Neural progenitor cell (in vitro differentiated cells): ENCODE measurements at regions not wholly inside any gene's neighbourhood (a gene's known extent, or its start where the extent isn't known, plus 50 kb on each side); places are given as distances from the start of the nearest gene placed in this dataset.

Source experiments
- EZH2 ChIP-seq: fragments of 200-600 bp; sonication (generic); IDR thresholded peaks from 2 replicates; pipeline ENCODE4 v1.6.1; 2017; ENCODE audit warnings: antibody characterized with exemption, mild to moderate bottlenecking, moderate library complexity
- TF ChIP-seq, protein P1 (sequence below): fragments of 200-600 bp; sonication (generic); IDR thresholded peaks from 2 replicates; pipeline ENCODE4 v1.5.1; 2017; ENCODE audit warnings: antibody characterized with exemption, mild to moderate bottlenecking

DNA sequence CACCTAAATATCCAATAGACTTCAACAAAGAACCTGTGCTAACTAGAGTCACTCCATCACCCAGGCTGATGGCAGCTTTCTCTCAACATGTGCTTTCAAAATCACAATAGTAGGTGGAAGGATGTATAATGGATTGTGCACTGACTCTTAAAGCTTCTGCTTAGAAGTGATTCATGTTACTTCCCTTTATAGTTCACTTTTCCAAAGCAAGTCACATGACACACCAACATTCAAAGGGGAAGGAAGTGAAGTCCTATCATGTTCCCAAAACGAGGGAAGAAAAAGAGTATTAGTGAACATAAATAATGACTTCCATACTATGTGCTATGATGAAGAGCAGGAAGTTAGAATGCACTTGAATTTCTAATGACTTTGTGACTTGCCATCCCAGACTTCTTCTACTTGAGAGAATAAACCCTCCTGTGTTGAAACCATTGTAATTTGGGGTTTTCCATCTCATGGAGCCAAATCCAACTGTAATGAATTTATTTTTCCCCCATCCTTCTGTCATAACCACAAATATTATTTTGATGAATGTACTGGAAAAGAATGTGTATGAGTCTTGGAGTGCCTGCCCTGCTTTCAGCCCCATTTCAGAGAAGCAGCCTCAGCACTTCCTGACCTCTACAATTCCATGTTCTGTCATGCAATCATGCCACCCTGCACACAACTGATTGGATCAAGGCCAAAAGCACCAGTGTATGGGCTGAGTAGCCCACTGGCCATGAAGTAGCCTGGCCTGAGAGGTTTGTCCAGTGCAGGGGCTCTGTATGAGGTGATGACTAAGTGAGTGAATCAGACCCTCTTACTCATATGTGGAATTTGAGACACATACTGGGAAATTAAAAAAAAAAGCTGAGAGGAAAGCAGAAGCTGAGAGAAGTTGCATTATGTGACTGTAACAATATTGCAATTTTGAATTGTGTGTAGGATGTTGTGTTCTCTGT, 525.9 kb upstream of the CLINT1 start:
- TF ChIP-seq, protein P1, sequence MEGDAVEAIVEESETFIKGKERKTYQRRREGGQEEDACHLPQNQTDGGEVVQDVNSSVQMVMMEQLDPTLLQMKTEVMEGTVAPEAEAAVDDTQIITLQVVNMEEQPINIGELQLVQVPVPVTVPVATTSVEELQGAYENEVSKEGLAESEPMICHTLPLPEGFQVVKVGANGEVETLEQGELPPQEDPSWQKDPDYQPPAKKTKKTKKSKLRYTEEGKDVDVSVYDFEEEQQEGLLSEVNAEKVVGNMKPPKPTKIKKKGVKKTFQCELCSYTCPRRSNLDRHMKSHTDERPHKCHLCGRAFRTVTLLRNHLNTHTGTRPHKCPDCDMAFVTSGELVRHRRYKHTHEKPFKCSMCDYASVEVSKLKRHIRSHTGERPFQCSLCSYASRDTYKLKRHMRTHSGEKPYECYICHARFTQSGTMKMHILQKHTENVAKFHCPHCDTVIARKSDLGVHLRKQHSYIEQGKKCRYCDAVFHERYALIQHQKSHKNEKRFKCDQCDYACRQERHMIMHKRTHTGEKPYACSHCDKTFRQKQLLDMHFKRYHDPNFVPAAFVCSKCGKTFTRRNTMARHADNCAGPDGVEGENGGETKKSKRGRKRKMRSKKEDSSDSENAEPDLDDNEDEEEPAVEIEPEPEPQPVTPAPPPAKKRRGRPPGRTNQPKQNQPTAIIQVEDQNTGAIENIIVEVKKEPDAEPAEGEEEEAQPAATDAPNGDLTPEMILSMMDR = no peak
- TF ChIP-seq EZH2 = no peak
